Esophagus muscularis mucosa (tissue), 4 donors: ENCODE measurements at regions not wholly inside any gene's neighbourhood (a gene's known extent, or its start where the extent isn't known, plus 50 kb on each side); places are given as distances from the start of the nearest gene placed in this dataset.

Experiments
- EP300 ChIP-seq: sonication (generic); formaldehyde crosslinking; IDR thresholded peaks from one replicate; pipeline ENCODE4 v1.6.1; 2017; ENCODE audit warnings: antibody characterized with exemption
- POLR2A ChIP-seq: fragments of 450-650 bp; IDR thresholded peaks from one replicate; pipeline ENCODE4 v1.6.1; 2017; ENCODE audit warnings: antibody characterized with exemption, moderate library complexity, mild to moderate bottlenecking, low read depth
- TF ChIP-seq, protein P1 (sequence below), 3 experiments: fragments of 200-600 bp in 2 of 3; fragments of 450-650 bp in 1 of 3; sonication (generic) in 2 of 3; IDR thresholded peaks; one replicate each; pipeline ENCODE4 v1.5.1; 2017 to 2019; ENCODE audit warnings: antibody characterized with exemption in 3 of 3, mild to moderate bottlenecking in 2 of 3, moderate library complexity in 1 of 3

DNA sequence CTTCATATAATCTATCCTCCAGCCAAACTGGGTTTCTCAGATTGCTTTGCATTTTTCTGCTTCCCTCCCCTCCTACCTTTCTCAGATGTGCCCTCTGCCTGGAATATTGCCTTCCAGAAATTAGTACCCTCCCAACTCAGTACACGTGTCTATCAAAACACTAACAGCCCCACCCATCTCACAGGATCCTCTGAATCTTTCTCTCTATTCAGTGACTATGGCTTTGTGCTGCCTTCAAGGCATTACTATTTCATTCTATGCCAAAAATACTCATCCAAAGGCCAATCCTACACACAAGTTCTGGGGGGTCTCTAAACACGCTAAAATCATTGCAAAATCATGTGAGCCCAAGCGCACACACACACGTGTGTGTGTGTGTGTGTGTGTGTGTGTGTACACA, 58.4 kb downstream of the ZNF281 start:
- TF ChIP-seq, protein P1, sequence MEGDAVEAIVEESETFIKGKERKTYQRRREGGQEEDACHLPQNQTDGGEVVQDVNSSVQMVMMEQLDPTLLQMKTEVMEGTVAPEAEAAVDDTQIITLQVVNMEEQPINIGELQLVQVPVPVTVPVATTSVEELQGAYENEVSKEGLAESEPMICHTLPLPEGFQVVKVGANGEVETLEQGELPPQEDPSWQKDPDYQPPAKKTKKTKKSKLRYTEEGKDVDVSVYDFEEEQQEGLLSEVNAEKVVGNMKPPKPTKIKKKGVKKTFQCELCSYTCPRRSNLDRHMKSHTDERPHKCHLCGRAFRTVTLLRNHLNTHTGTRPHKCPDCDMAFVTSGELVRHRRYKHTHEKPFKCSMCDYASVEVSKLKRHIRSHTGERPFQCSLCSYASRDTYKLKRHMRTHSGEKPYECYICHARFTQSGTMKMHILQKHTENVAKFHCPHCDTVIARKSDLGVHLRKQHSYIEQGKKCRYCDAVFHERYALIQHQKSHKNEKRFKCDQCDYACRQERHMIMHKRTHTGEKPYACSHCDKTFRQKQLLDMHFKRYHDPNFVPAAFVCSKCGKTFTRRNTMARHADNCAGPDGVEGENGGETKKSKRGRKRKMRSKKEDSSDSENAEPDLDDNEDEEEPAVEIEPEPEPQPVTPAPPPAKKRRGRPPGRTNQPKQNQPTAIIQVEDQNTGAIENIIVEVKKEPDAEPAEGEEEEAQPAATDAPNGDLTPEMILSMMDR (IDR thresholded peaks at IDR 0.05), result no peak
- TF ChIP-seq EP300 (no peak), POLR2A (no peak)
